ENCODE measurements at regions not wholly inside any gene's neighbourhood (a gene's known extent, or its start where the extent isn't known, plus 50 kb on each side); places are given as distances from the start of the nearest gene placed in this dataset.
"Not testable (repeated sequence)": the region's sequence is repeated elsewhere in the genome, so short reads cannot be mapped to it uniquely, and the experiment has no call there.

DNA sequence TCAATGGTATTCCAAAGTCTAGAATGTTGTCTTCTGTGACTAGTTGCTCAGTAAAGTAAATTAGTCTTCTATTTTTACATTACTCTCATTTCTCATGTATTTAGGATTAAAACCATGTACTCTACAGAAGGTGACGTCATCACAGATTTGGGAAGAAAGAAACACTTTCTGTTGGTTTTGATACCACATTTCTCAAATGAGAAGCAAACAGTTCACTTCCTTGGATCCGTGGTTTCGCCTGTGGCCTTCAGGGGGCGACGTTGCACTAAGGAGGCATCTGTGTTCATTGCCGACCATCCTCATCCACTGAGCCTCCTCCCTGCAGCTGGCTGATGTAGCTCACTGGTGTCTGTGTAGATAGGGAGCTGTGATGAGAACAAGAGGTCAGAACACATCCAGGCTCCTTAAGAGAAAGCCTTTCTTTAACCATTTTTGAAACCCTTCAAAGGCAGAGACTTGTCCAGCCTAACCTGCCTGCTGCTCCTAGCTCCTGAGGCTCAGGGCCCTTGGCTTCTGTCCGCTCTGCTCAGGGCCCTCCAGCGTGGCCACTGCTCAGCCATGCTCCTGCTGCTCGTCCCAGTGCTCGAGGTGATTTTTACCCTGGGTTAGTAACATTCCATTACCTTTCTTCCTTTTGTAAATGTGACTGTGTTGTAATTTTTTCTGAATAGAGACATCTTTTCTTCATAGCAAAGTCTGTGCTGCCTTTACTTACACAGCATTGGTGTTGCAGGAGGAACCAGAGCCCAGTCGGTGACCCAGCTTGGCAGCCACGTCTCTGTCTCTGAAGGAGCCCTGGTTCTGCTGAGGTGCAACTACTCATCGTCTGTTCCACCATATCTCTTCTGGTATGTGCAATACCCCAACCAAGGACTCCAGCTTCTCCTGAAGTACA is 220.6 kb upstream of the OR4E1 start:
- in situ Hi-C loops (cut with MboI; ENCODE audit: low pct_unique_long_range_greater_than_20kb, low sequenced_read_pairs), result no loop called here
- no peak for DNase-seq

- in situ Hi-C loops (cut with MboI; ENCODE audit: low pct_unique_long_range_greater_than_20kb, low sequenced_read_pairs), result no loop called here
- DNase-seq, result no peak
These were observed 218.3 kb upstream of the OR4E1 start for GRCh38 chr14:21891921-21892320.

GRCh38 chr14:21884995-21885394 is 211.4 kb upstream of the OR4E1 start:
- no peak for DNase-seq
- in situ Hi-C loops (cut with MboI; ENCODE audit: low pct_unique_long_range_greater_than_20kb, low sequenced_read_pairs), result no loop called here

DNA sequence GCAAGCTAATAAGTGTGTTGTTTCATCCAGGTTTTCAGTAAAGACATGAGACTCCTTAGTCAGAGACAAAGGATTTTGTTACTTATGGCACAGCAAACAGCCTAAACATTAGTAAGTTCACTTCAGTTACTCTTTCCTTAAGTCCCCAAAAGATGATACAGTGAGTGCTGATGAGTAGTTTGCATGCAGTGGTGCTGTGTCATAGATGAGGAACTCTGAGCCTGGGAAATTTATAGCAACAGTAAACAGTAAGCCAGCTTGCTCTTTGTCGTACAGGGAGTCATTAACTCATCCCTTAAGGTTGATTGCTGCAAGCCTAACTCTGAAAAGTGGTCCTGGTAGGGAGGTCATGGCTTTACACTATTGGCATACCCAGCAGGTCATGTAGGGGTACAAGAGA is 208.6 kb upstream of the OR4E1 start:
- no peak for DNase-seq
- in situ Hi-C loops (cut with MboI; ENCODE audit: low pct_unique_long_range_greater_than_20kb, low sequenced_read_pairs), result no loop called here

- no peak for DNase-seq
- in situ Hi-C loops (cut with MboI; ENCODE audit: low pct_unique_long_range_greater_than_20kb, low sequenced_read_pairs), result no loop called here
These were observed 207.3 kb upstream of the OR4E1 start for GRCh38 chr14:21880918-21881317.

DNA sequence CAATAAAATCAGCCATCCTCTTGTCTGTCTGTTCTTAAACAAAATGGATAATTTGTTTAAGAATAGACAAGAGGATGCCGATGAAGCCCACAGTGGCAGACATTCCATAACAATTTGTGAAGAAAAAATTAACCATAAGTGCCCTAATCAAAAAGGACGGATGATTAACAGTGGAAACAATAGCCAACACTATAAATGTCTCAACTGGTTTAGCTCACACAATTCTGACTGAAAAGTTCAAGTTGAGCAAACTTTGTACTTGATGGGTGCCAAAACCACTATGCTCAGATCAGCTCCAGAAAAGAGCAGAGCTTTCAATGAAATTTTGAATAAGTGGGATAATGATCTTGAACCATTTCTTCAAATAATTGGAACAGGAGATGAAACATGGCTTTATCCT is 202.2 kb upstream of the OR4E1 start:
- in situ Hi-C loops (cut with MboI; ENCODE audit: low pct_unique_long_range_greater_than_20kb, low sequenced_read_pairs), result no loop called here
- DNase-seq, result no peak

DNA sequence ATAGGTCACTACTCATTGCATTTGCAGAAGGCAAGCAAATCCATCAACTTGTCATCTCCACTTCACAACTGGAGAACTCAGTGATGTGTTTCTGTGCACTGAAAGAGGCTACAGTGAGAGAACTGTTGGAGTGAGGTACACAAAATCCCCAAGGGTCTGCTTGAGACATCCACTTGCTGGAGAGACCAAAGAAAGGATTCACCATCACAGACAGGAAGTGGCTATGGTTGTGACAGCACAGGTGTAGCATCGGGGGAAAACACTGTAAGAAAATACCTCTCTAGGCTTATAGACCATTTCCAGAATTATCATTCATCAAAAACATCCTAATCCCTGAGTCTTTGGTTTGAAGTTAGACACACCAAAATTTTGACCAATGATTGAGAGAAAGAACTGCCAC is 201.3 kb upstream of the OR4E1 start:
- in situ Hi-C loops (cut with MboI; ENCODE audit: low pct_unique_long_range_greater_than_20kb, low sequenced_read_pairs), result no loop called here
- DNase-seq, result no peak

GRCh38 chr14:21874167-21874566 is 200.5 kb upstream of the OR4E1 start:
- in situ Hi-C loops (cut with MboI; ENCODE audit: low pct_unique_long_range_greater_than_20kb, low sequenced_read_pairs), result no loop called here
- no peak for DNase-seq

GRCh38 chr14:21868442-21869046 is 194.9 kb upstream of the OR4E1 start:
- in situ Hi-C loops (cut with MboI; ENCODE audit: low pct_unique_long_range_greater_than_20kb, low sequenced_read_pairs), result no loop called here
- peak; percentile 45 for DNase-seq

GRCh38 chr14:21867541-21867940 is 193.9 kb upstream of the OR4E1 start:
- in situ Hi-C loops (cut with MboI; ENCODE audit: low pct_unique_long_range_greater_than_20kb, low sequenced_read_pairs), result no loop called here
- no peak for DNase-seq

DNA sequence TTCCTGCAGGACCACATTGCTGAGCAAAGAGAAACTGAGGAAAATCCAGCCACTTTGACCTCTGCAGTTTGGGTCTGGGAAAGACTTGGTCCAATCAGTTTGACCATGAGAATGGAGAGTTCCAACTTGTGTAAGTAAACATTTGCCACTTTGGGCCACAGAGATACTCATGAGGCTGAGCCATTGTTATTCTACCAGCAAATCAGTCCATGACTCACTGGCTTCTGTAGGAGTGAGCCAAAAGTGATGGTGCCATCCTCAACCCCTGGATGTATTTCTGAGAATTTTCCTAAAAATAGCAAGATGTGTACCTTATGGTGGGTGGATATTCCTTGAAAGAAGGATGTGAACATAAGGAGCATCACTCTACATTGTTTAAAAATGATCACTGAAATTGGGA is 192.9 kb upstream of the OR4E1 start:
- in situ Hi-C loops (cut with MboI; ENCODE audit: low pct_unique_long_range_greater_than_20kb, low sequenced_read_pairs), result no loop called here
- DNase-seq, result no peak

DNA sequence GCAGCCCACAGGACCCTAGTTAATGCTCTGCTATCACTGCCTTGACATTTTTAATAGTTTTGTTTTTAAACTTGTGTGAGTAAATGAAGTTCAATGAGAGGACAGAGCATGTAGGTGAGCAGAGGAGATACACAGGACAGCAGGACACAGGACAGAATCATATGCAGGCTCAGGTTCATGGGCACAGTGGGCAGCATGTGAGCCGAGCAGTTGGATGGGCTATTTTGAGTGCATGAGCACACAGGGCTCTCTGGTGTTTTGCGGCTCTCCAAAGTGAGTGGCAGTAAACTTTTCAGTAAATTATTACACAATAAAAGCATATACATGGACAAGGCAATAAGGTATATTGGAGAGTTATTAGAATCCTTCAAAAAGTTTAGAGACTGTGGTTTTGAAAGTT is 189.7 kb upstream of the OR4E1 start:
- in situ Hi-C loops (cut with MboI; ENCODE audit: low pct_unique_long_range_greater_than_20kb, low sequenced_read_pairs), result no loop called here

GRCh38 chr14:21861153-21861552 is 187.5 kb upstream of the OR4E1 start:
- DNase-seq, result no peak
- in situ Hi-C loops (cut with MboI; ENCODE audit: low pct_unique_long_range_greater_than_20kb, low sequenced_read_pairs), result no loop called here

More for the DNA sequence above, 189.7 kb upstream of the OR4E1 start:
- DNase-seq, result no peak

DNA sequence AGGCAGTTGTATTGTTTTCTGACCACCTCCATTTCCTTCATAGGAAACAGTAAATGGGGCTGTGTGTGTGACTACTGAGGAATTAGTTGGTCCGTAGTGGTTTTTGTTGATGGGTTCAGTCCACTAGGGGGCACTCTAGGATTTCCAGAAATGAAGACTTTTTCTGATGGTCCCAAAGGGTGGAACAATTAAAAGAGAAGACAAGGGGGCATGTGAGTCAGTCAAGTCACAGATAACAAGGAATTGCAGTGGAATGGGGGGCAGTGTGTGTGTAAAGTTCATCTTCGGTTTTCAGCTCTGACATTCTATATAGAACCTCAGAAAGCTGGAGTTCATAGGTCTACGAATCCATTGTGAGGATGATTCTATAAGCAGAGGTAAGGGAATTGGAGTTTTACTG is 186.6 kb upstream of the OR4E1 start:
- in situ Hi-C loops (cut with MboI; ENCODE audit: low pct_unique_long_range_greater_than_20kb, low sequenced_read_pairs), result no loop called here
- peak; percentile 57 for DNase-seq

GRCh38 chr14:21852775-21853174 is 179.2 kb upstream of the OR4E1 start:
- no peak for DNase-seq
- in situ Hi-C loops (cut with MboI; ENCODE audit: low pct_unique_long_range_greater_than_20kb, low sequenced_read_pairs), result no loop called here

GRCh38 chr14:21852061-21852664 is 178.5 kb upstream of the OR4E1 start:
- DNase-seq, result peak; percentile 39
- in situ Hi-C loops (cut with MboI; ENCODE audit: low pct_unique_long_range_greater_than_20kb, low sequenced_read_pairs), result no loop called here

DNA sequence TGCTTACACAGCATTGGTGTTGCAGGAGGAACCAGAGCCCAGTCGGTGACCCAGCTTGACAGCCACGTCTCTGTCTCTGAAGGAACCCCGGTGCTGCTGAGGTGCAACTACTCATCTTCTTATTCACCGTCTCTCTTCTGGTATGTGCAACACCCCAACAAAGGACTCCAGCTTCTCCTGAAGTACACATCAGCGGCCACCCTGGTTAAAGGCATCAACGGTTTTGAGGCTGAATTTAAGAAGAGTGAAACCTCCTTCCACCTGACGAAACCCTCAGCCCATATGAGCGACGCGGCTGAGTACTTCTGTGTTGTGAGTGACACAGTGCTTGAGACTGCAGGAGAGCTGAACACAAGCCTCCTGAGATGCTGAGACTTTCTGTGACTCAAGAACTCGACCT is 173.3 kb upstream of the OR4E1 start:
- DNase-seq; in situ Hi-C loops (cut with MboI; ENCODE audit: low pct_unique_long_range_greater_than_20kb, low sequenced_read_pairs): not testable (repeated sequence)

- in situ Hi-C loops (cut with MboI; ENCODE audit: low pct_unique_long_range_greater_than_20kb, low sequenced_read_pairs), result no loop called here
These were observed 172.7 kb upstream of the OR4E1 start for GRCh38 chr14:21846227-21846885.

GRCh38 chr14:21840765-21841164 is 167.1 kb upstream of the OR4E1 start:
- in situ Hi-C loops (cut with MboI; ENCODE audit: low pct_unique_long_range_greater_than_20kb, low sequenced_read_pairs), result no loop called here
- DNase-seq, result no peak

More at GRCh38 chr14:21846227-21846885, 172.7 kb upstream of the OR4E1 start:
- DNase-seq, result peak; percentile 45

- no peak for DNase-seq
- in situ Hi-C loops (cut with MboI; ENCODE audit: low pct_unique_long_range_greater_than_20kb, low sequenced_read_pairs), result no loop called here
These were observed 160.2 kb upstream of the OR4E1 start for GRCh38 chr14:21833836-21834235.

Data from KBM-7 (cell line).